ENCODE measurements at regions not wholly inside any gene's neighbourhood (a gene's known extent, or its start where the extent isn't known, plus 50 kb on each side); places are given as distances from the start of the nearest gene placed in this dataset.

- H3K9me3 ChIP-seq (replicated peaks; ENCODE audit: insufficient read depth, low read length), result no peaks in the 10 kb centered on the region
- DNase-seq, result no peak
- no peak overlapping the region for H3K4me2 ChIP-seq (ENCODE audit: low read depth, low read length)
- H3K27ac ChIP-seq (ENCODE audit: low read length), result no peak overlapping the region
- TF ChIP-seq EZH2phosphoT487 (IDR thresholded peaks at IDR 0.05; ENCODE audit: low read length), result no peak
- no peak for TF ChIP-seq EZH2 (optimal IDR thresholded peaks at IDR 0.05; ENCODE audit: low read depth, low read length)
- TF ChIP-seq CTCF (IDR thresholded peaks at IDR 0.05; ENCODE audit: low read length), result no peak
- H3K9me2 ChIP-seq (replicated peaks; ENCODE audit: insufficient read depth, low read length), result no peaks in the 10 kb centered on the region
- no peaks in the 10 kb centered on the region for H3K4me1 ChIP-seq (ENCODE audit: low read length)
- no peak overlapping the region for H3K4me3 ChIP-seq (ENCODE audit: low read length)
- H4K20me1 ChIP-seq (ENCODE audit: insufficient read depth, low read length), result no peaks in the 10 kb centered on the region
- no peaks in the 10 kb centered on the region for H3K36me3 ChIP-seq (replicated peaks; ENCODE audit: insufficient read depth, low read length)
- H3K79me2 ChIP-seq (ENCODE audit: low read length), result no peaks in the 10 kb centered on the region
- H3K9ac ChIP-seq (ENCODE audit: low read length), result no peak overlapping the region
- no peaks in the 10 kb centered on the region for H3K27me3 ChIP-seq (replicated peaks; ENCODE audit: insufficient read depth, low read length)
- no peaks in the 10 kb centered on the region for H3F3A ChIP-seq (ENCODE audit: insufficient read depth, low read length)
- H2AFZ ChIP-seq (ENCODE audit: low read length), result no peak overlapping the region
Observed at GRCh38 chr9:16031486-16031885, 478.6 kb downstream of the CCDC171 start.

GRCh38 chr9:16031971-16032370 lies 479.1 kb downstream of the CCDC171 start:
- H3K9ac ChIP-seq (ENCODE audit: low read length), result no peak overlapping the region

GRCh38 chr9:16032799-16033198 lies 480.0 kb downstream of the CCDC171 start:
- H2AFZ ChIP-seq (ENCODE audit: low read length), result no peak overlapping the region
- TF ChIP-seq EZH2phosphoT487 (IDR thresholded peaks at IDR 0.05; ENCODE audit: low read length), result no peak
- no peak for TF ChIP-seq CTCF (IDR thresholded peaks at IDR 0.05; ENCODE audit: low read length)
- no peak for TF ChIP-seq EZH2 (optimal IDR thresholded peaks at IDR 0.05; ENCODE audit: low read depth, low read length)
- no peaks in the 10 kb centered on the region for H3K27me3 ChIP-seq (replicated peaks; ENCODE audit: insufficient read depth, low read length)
- H3K9me2 ChIP-seq (replicated peaks; ENCODE audit: insufficient read depth, low read length), result no peaks in the 10 kb centered on the region
- H3K36me3 ChIP-seq (replicated peaks; ENCODE audit: insufficient read depth, low read length), result no peaks in the 10 kb centered on the region
- no peaks in the 10 kb centered on the region for H4K20me1 ChIP-seq (ENCODE audit: insufficient read depth, low read length)
- no peaks in the 10 kb centered on the region for H3K4me1 ChIP-seq (ENCODE audit: low read length)
- no peak overlapping the region for H3K4me3 ChIP-seq (ENCODE audit: low read length)
- no peak overlapping the region for H3K27ac ChIP-seq (ENCODE audit: low read length)
- DNase-seq, result no peak
- H3K4me2 ChIP-seq (ENCODE audit: low read depth, low read length), result no peak overlapping the region
- H3K9me3 ChIP-seq (replicated peaks; ENCODE audit: insufficient read depth, low read length), result no peaks in the 10 kb centered on the region
- no peak overlapping the region for H3K9ac ChIP-seq (ENCODE audit: low read length)
- H3F3A ChIP-seq (ENCODE audit: insufficient read depth, low read length), result no peaks in the 10 kb centered on the region
- H3K79me2 ChIP-seq (ENCODE audit: low read length), result no peaks in the 10 kb centered on the region

More at GRCh38 chr9:16031971-16032370, 479.1 kb downstream of the CCDC171 start:
- no peak for DNase-seq
- H3K36me3 ChIP-seq (replicated peaks; ENCODE audit: insufficient read depth, low read length), result no peaks in the 10 kb centered on the region
- no peaks in the 10 kb centered on the region for H3F3A ChIP-seq (ENCODE audit: insufficient read depth, low read length)
- no peaks in the 10 kb centered on the region for H3K27me3 ChIP-seq (replicated peaks; ENCODE audit: insufficient read depth, low read length)
- H3K27ac ChIP-seq (ENCODE audit: low read length), result no peak overlapping the region
- no peaks in the 10 kb centered on the region for H3K9me2 ChIP-seq (replicated peaks; ENCODE audit: insufficient read depth, low read length)
- no peaks in the 10 kb centered on the region for H3K9me3 ChIP-seq (replicated peaks; ENCODE audit: insufficient read depth, low read length)
- TF ChIP-seq EZH2phosphoT487 (IDR thresholded peaks at IDR 0.05; ENCODE audit: low read length) (no peak), CTCF (IDR thresholded peaks at IDR 0.05; ENCODE audit: low read length) (no peak), EZH2 (optimal IDR thresholded peaks at IDR 0.05; ENCODE audit: low read depth, low read length) (no peak)
- no peaks in the 10 kb centered on the region for H3K4me1 ChIP-seq (ENCODE audit: low read length)
- H3K79me2 ChIP-seq (ENCODE audit: low read length), result no peaks in the 10 kb centered on the region
- no peaks in the 10 kb centered on the region for H4K20me1 ChIP-seq (ENCODE audit: insufficient read depth, low read length)
- H2AFZ ChIP-seq (ENCODE audit: low read length), result no peak overlapping the region
- no peak overlapping the region for H3K4me3 ChIP-seq (ENCODE audit: low read length)
- no peak overlapping the region for H3K4me2 ChIP-seq (ENCODE audit: low read depth, low read length)

Measured in MM.1S (cell line).